Right atrium auricular region (tissue), 2 donors: ENCODE measurements at regions not wholly inside any gene's neighbourhood (a gene's known extent, or its start where the extent isn't known, plus 50 kb on each side); places are given as distances from the start of the nearest gene placed in this dataset.

ENCODE experiments used
- DNase-seq: peaks from one replicate; pipeline ENCODE4 v3.0.0-alpha.2; 2019; ENCODE audit warnings: low spot score
- H3K27ac ChIP-seq, 2 donors: fragments of 200-600 bp; sonication (generic); 1 replicate in 1 of 2; 2 replicates in 1 of 2; pipeline ENCODE4 v1.5.1; 2016 to 2019
- H3K27me3 ChIP-seq, 2 donors: fragments of 200-600 bp; sonication (generic); one replicate each; pipeline versions ENCODE4 v1.5.1 to v1.6.0; 2017 to 2019
- H3K36me3 ChIP-seq: fragments of 200-600 bp; sonication (generic); one replicate; pipeline ENCODE4 v1.5.1; 2016
- H3K4me1 ChIP-seq, 2 donors: fragments of 200-600 bp; sonication (generic); one replicate each; pipeline versions ENCODE4 v1.5.1 to v1.6.0; 2017 to 2019
- H3K4me3 ChIP-seq, 2 donors: fragments of 200-600 bp; sonication (generic); 1 replicate in 1 of 2; 2 replicates in 1 of 2; pipeline ENCODE4 v1.5.1; 2017 to 2019; ENCODE audit warnings: mild to moderate bottlenecking in 1 of 2, moderate library complexity in 1 of 2
- H3K9me3 ChIP-seq, 2 donors: fragments of 200-600 bp; sonication (generic); one replicate each; pipeline ENCODE4 v1.5.1; 2019
- CTCF ChIP-seq, 2 donors: fragments of 200-600 bp; sonication (generic); IDR thresholded peaks; one replicate each; pipeline ENCODE4 v1.5.1; 2019; ENCODE audit warnings: antibody characterized with exemption in 2 of 2

- Histone ChIP-seq H3K4me1 (no peaks in the 10 kb centered on the region), H3K27me3 (no peaks in the 10 kb centered on the region), H3K4me3 (no peak overlapping the region), H3K27ac (no peak overlapping the region), H3K36me3 (no peaks in the 10 kb centered on the region), H3K9me3 (no peaks in the 10 kb centered on the region)
- TF ChIP-seq CTCF (IDR thresholded peaks at IDR 0.05), result no peak
- no peak for DNase-seq
These were observed 74.3 kb upstream of the ARID2 start for GRCh38 chr12:45655186-45655585.

GRCh38 chr12:45655743-45656142 lies 73.8 kb upstream of the ARID2 start:
- H3K27ac ChIP-seq, result no peak overlapping the region
- no peak overlapping the region for H3K4me3 ChIP-seq
- no peak for TF ChIP-seq CTCF (IDR thresholded peaks at IDR 0.05)
- no peaks in the 10 kb centered on the region for H3K4me1 ChIP-seq
- no peaks in the 10 kb centered on the region for H3K27me3 ChIP-seq
- no peaks in the 10 kb centered on the region for H3K36me3 ChIP-seq
- H3K9me3 ChIP-seq, result no peaks in the 10 kb centered on the region
- no peak for DNase-seq

GRCh38 chr12:45658020-45658419 lies 71.5 kb upstream of the ARID2 start:
- Histone ChIP-seq H3K36me3 (no peaks in the 10 kb centered on the region), H3K4me3 (no peak overlapping the region), H3K9me3 (no peaks in the 10 kb centered on the region), H3K27me3 (no peaks in the 10 kb centered on the region), H3K4me1 (no peaks in the 10 kb centered on the region), H3K27ac (no peak overlapping the region)
- DNase-seq, result no peak
- no peak for TF ChIP-seq CTCF (IDR thresholded peaks at IDR 0.05)

GRCh38 chr12:45660330-45660729 lies 69.2 kb upstream of the ARID2 start:
- DNase-seq, result no peak
- Histone ChIP-seq H3K9me3 (no peaks in the 10 kb centered on the region), H3K4me1 (peaks cover 0 to 6% of the 10 kb centered on the region in 2 donors), H3K36me3 (no peaks in the 10 kb centered on the region), H3K4me3 (no peak overlapping the region), H3K27me3 (no peaks in the 10 kb centered on the region), H3K27ac (no peak overlapping the region)
- no peak for TF ChIP-seq CTCF (IDR thresholded peaks at IDR 0.05)

- no peak for TF ChIP-seq CTCF (IDR thresholded peaks at IDR 0.05)
- H3K36me3 ChIP-seq, result no peaks in the 10 kb centered on the region
- DNase-seq, result no peak
- no peak overlapping the region for H3K27ac ChIP-seq
- H3K27me3 ChIP-seq, result no peaks in the 10 kb centered on the region
- no peak overlapping the region for H3K4me3 ChIP-seq
- H3K9me3 ChIP-seq, result no peaks in the 10 kb centered on the region
- peaks cover 0 to 10% of the 10 kb centered on the region in 2 donors for H3K4me1 ChIP-seq
These were observed 66.1 kb upstream of the ARID2 start for GRCh38 chr12:45663455-45663854.

GRCh38 chr12:45665941-45666340 lies 63.6 kb upstream of the ARID2 start:
- Histone ChIP-seq H3K27me3 (no peaks in the 10 kb centered on the region), H3K4me1 (peaks cover 0 to 14% of the 10 kb centered on the region in 2 donors), H3K27ac (no peak overlapping the region), H3K4me3 (no peak overlapping the region), H3K36me3 (no peaks in the 10 kb centered on the region), H3K9me3 (no peaks in the 10 kb centered on the region)
- DNase-seq, result no peak
- no peak for TF ChIP-seq CTCF (IDR thresholded peaks at IDR 0.05)
